Choroid plexus epithelial cell (primary cell): ENCODE measurements at regions not wholly inside any gene's neighbourhood (a gene's known extent, or its start where the extent isn't known, plus 50 kb on each side); places are given as distances from the start of the nearest gene placed in this dataset.

Experiments
- DNase-seq: peaks from one replicate; pipeline ENCODE4 v3.0.0-alpha.2; 2010; ENCODE audit warnings: low read depth
- H3K4me3 ChIP-seq: 2 replicates; pipeline ENCODE4 v1.5.1; 2011; ENCODE audit warnings: low read depth, mild to moderate bottlenecking, control low read depth, low read length, moderate library complexity
- CTCF ChIP-seq: conservative IDR thresholded peaks from 2 replicates; pipeline ENCODE4 v1.5.1; 2011; ENCODE audit warnings: low read depth, mild to moderate bottlenecking, control low read depth, inconsistent platforms, low read length, moderate library complexity

GRCh38 chr1:81437213-81437612 is 363.5 kb upstream of the ADGRL2 start:
- no peak for DNase-seq
- H3K4me3 ChIP-seq: no peak overlapping the region
- no peak for TF ChIP-seq CTCF

- no peak for DNase-seq
- no peak overlapping the region for H3K4me3 ChIP-seq
- no peak for TF ChIP-seq CTCF
These were observed 365.6 kb upstream of the ADGRL2 start for GRCh38 chr1:81435175-81435574.

- H3K4me3 ChIP-seq: no peak overlapping the region
- no peak for DNase-seq
- TF ChIP-seq CTCF: no peak
These were observed 367.1 kb upstream of the ADGRL2 start for GRCh38 chr1:81433676-81434075.

GRCh38 chr1:81432654-81433109 is 368.1 kb upstream of the ADGRL2 start:
- DNase-seq: no peak
- H3K4me3 ChIP-seq: no peak overlapping the region
- TF ChIP-seq CTCF: no peak

GRCh38 chr1:81432059-81432458 is 368.7 kb upstream of the ADGRL2 start:
- H3K4me3 ChIP-seq: no peak overlapping the region
- TF ChIP-seq CTCF: no peak
- DNase-seq: no peak

GRCh38 chr1:81431624-81432000 is 369.1 kb upstream of the ADGRL2 start:
- no peak for TF ChIP-seq CTCF
- DNase-seq: no peak
- no peak overlapping the region for H3K4me3 ChIP-seq

- no peak overlapping the region for H3K4me3 ChIP-seq
- DNase-seq: no peak
These were observed 369.6 kb upstream of the ADGRL2 start for GRCh38 chr1:81430955-81431623.

More at GRCh38 chr1:81430955-81431623, 369.6 kb upstream of the ADGRL2 start:
- no peak for TF ChIP-seq CTCF
